ENCODE measurements at regions not wholly inside any gene's neighbourhood (a gene's known extent, or its start where the extent isn't known, plus 50 kb on each side); places are given as distances from the start of the nearest gene placed in this dataset.

- no peak for DNase-seq (ENCODE audit: low read depth in 4 of 4, low spot score in 3 of 4)
Observed at GRCh38 chr22:48941033-48941902, 886.4 kb downstream of the BRD1 start.

GRCh38 chr22:48940266-48941032 lies 887.2 kb downstream of the BRD1 start:
- DNase-seq (ENCODE audit: low read depth in 4 of 4, low spot score in 3 of 4) = no peak

- DNase-seq (ENCODE audit: low read depth in 4 of 4, low spot score in 3 of 4) = no peak
Observed at GRCh38 chr22:48939441-48940265, 888.0 kb downstream of the BRD1 start.

GRCh38 chr22:48938741-48939140 lies 888.9 kb downstream of the BRD1 start:
- DNase-seq (ENCODE audit: low read depth in 4 of 4, low spot score in 3 of 4) = no peak

- no peak for DNase-seq (ENCODE audit: low read depth in 4 of 4, low spot score in 3 of 4)
Observed at GRCh38 chr22:48937032-48937639, 890.5 kb downstream of the BRD1 start.

GRCh38 chr22:48936391-48936790 lies 891.3 kb downstream of the BRD1 start:
- no peak for DNase-seq (ENCODE audit: low read depth in 4 of 4, low spot score in 3 of 4)

GRCh38 chr22:48934446-48934845 lies 893.2 kb downstream of the BRD1 start:
- DNase-seq (ENCODE audit: low read depth in 4 of 4, low spot score in 3 of 4) = no peak

GRCh38 chr22:48931452-48931851 lies 896.2 kb downstream of the BRD1 start:
- DNase-seq (ENCODE audit: low read depth in 4 of 4, low spot score in 3 of 4) = no peak

GRCh38 chr22:48929276-48929790 lies 898.3 kb downstream of the BRD1 start:
- DNase-seq (ENCODE audit: low read depth in 4 of 4, low spot score in 3 of 4) = no peak

GRCh38 chr22:48927591-48927990 lies 900.1 kb downstream of the BRD1 start:
- no peak for DNase-seq (ENCODE audit: low read depth in 4 of 4, low spot score in 3 of 4)

- no peak for DNase-seq (ENCODE audit: low read depth in 4 of 4, low spot score in 3 of 4)
Observed at GRCh38 chr22:48926643-48927042, 901.0 kb downstream of the BRD1 start.

GRCh38 chr22:48926136-48926535 lies 901.5 kb downstream of the BRD1 start:
- DNase-seq (ENCODE audit: low read depth in 4 of 4, low spot score in 3 of 4) = no peak

GRCh38 chr22:48925450-48925849 lies 902.2 kb downstream of the BRD1 start:
- DNase-seq (ENCODE audit: low read depth in 4 of 4, low spot score in 3 of 4) = no peak

GRCh38 chr22:48923996-48924395 lies 903.7 kb downstream of the BRD1 start:
- DNase-seq (ENCODE audit: low read depth in 4 of 4, low spot score in 3 of 4) = no peak

- no peak for DNase-seq (ENCODE audit: low read depth in 4 of 4, low spot score in 3 of 4)
Observed at GRCh38 chr22:48923165-48923865, 904.4 kb downstream of the BRD1 start.

GRCh38 chr22:48921411-48921903 lies 906.2 kb downstream of the BRD1 start:
- no peak for DNase-seq (ENCODE audit: low read depth in 4 of 4, low spot score in 3 of 4)

GRCh38 chr22:48920776-48921241 lies 906.9 kb downstream of the BRD1 start:
- DNase-seq (ENCODE audit: low read depth in 4 of 4, low spot score in 3 of 4) = no peak

GRCh38 chr22:48919851-48920589 lies 907.7 kb downstream of the BRD1 start:
- DNase-seq (ENCODE audit: low read depth in 4 of 4, low spot score in 3 of 4) = no peak

- no peak for DNase-seq (ENCODE audit: low read depth in 4 of 4, low spot score in 3 of 4)
Observed at GRCh38 chr22:48919187-48919590, 908.5 kb downstream of the BRD1 start.
